IMR-90 (cell line): ENCODE measurements at regions not wholly inside any gene's neighbourhood (a gene's known extent, or its start where the extent isn't known, plus 50 kb on each side); places are given as distances from the start of the nearest gene placed in this dataset.

ENCODE experiments used
- ATAC-seq: fragments of 200-7000 bp; cut with Tn5 transposase; 2 replicates; pipeline ENCODE4 v1.9.1; 2020; ENCODE audit warnings: low read depth, mild to moderate bottlenecking, moderate library complexity
- BruUV-seq: library from RNA; stranded (reverse); fragments of 400-500 nt; replicated peaks from 2 replicates; lab custom pipeline; 2021; lab: Mats Ljungman, UMichigan
- CTCF ChIA-PET: fragments of 300-600 bp; formaldehyde crosslinking; extraction: SDS; loops from one replicate; lab custom pipeline; 2021; ENCODE audit warnings: antibody characterized with exemption; lab: Yijun Ruan, JAX
- POLR2A ChIA-PET: fragments of 300-600 bp; sonication (Branson Sonifier 250); formaldehyde crosslinking; loops from one replicate; lab custom pipeline; 2022; ENCODE audit warnings: antibody characterized with exemption; ENCODE audit not compliant: unreplicated experiment; lab: Charles Lee
- DNase-seq: peaks from one replicate; pipeline ENCODE4 v3.0.0; 2013
- H2AFZ ChIP-seq: replicated peaks from 2 replicates; pipeline ENCODE3; 2013; ENCODE audit warnings: low read length, mild to moderate bottlenecking; ENCODE audit not compliant: poor library complexity
- H2AK5ac ChIP-seq: 2 replicates; pipeline ENCODE4 v1.6.1; 2013; ENCODE audit warnings: low read depth, low read length, inconsistent platforms
- H2AK9ac ChIP-seq: replicated peaks from 2 replicates; pipeline ENCODE3; 2013; ENCODE audit warnings: mild to moderate bottlenecking, low read depth, low read length, moderate library complexity; ENCODE audit not compliant: poor library complexity
- H2BK120ac ChIP-seq: 2 replicates; pipeline ENCODE4 v1.6.1; 2013; ENCODE audit warnings: low read depth, low read length, inconsistent platforms
- H2BK15ac ChIP-seq: 3 replicates; pipeline ENCODE4 v1.6.1; 2013; ENCODE audit warnings: low read depth, low read length, inconsistent platforms
- H2BK20ac ChIP-seq: 2 replicates; pipeline ENCODE4 v1.6.1; 2013; ENCODE audit warnings: low read depth, mild to moderate bottlenecking, inconsistent platforms, low read length, moderate library complexity
- H2BK5ac ChIP-seq: 2 replicates; pipeline ENCODE4 v1.6.1; 2013; ENCODE audit warnings: mild to moderate bottlenecking, low read depth, low read length, inconsistent platforms; ENCODE audit not compliant: poor library complexity, severe bottlenecking
- H3K14ac ChIP-seq: replicated peaks from 2 replicates; pipeline ENCODE4 v1.6.1; 2013; ENCODE audit warnings: low read depth, low read length, inconsistent platforms
- H3K18ac ChIP-seq: 2 replicates; pipeline ENCODE4 v1.6.1; 2013; ENCODE audit warnings: low read depth, low read length, control low read depth
- H3K23ac ChIP-seq: 2 replicates; pipeline ENCODE4 v1.6.1; 2013; ENCODE audit warnings: low read depth, low read length, inconsistent platforms
- H3K27ac ChIP-seq: 2 replicates; pipeline ENCODE4 v1.5.1; 2013; ENCODE audit warnings: mild to moderate bottlenecking, control low read depth, low read length; ENCODE audit not compliant: insufficient read depth
- H3K27me3 ChIP-seq: 2 replicates; pipeline ENCODE4 v1.6.1; 2013; ENCODE audit warnings: low read length; ENCODE audit not compliant: control insufficient read depth, insufficient read depth
- H3K36me3 ChIP-seq: 2 replicates; pipeline ENCODE4 v1.6.1; 2013; ENCODE audit warnings: low read length, mixed read lengths; ENCODE audit not compliant: control insufficient read depth, insufficient read depth
- H3K4ac ChIP-seq: 2 replicates; pipeline ENCODE4 v1.6.1; 2013; ENCODE audit warnings: low read depth, low read length, inconsistent platforms
- H3K4me1 ChIP-seq: 2 replicates; pipeline ENCODE4 v1.6.1; 2013; ENCODE audit warnings: low read length, mixed read lengths; ENCODE audit not compliant: control insufficient read depth, insufficient read depth
- H3K4me2 ChIP-seq: 2 replicates; pipeline ENCODE4 v1.6.1; 2013; ENCODE audit warnings: low read depth, mild to moderate bottlenecking, control low read depth, low read length, moderate library complexity
- H3K4me3 ChIP-seq: 2 replicates; pipeline ENCODE4 v1.5.1; 2013; ENCODE audit warnings: low read depth, mild to moderate bottlenecking, control low read depth, low read length, moderate library complexity; ENCODE audit not compliant: insufficient read depth
- H3K56ac ChIP-seq: 2 replicates; pipeline ENCODE4 v1.6.1; 2013; ENCODE audit warnings: low read length, inconsistent platforms; ENCODE audit not compliant: insufficient read depth; ENCODE audit errors: extremely low read depth
- H3K79me1 ChIP-seq, 2 experiments: 2 replicates each; pipeline ENCODE4 v1.6.1; 2013; ENCODE audit warnings: low read length in 2 of 2, inconsistent platforms in 1 of 2, low read depth in 1 of 2
- H3K9ac ChIP-seq: 2 replicates; pipeline ENCODE4 v1.6.1; 2013; ENCODE audit warnings: low read depth, low read length, control low read depth
- H3K9me1 ChIP-seq: 2 replicates; pipeline ENCODE4 v1.6.1; 2013; ENCODE audit warnings: low read length, inconsistent platforms; ENCODE audit not compliant: insufficient read depth
- H3K9me3 ChIP-seq: 2 replicates; pipeline ENCODE4 v1.6.1; 2013; ENCODE audit warnings: low read length; ENCODE audit not compliant: control insufficient read depth, insufficient read depth
- H4K20me1 ChIP-seq: 2 replicates; pipeline ENCODE4 v1.6.1; 2013; ENCODE audit warnings: low read length, inconsistent platforms; ENCODE audit not compliant: insufficient read depth
- H4K5ac ChIP-seq: 2 replicates; pipeline ENCODE4 v1.6.1; 2013; ENCODE audit warnings: mild to moderate bottlenecking, low read depth, low read length, control low read depth
- H4K8ac ChIP-seq, 2 experiments: 2 replicates each; pipeline ENCODE4 v1.6.1; 2013; ENCODE audit warnings: low read depth in 2 of 2, low read length in 2 of 2, control low read depth in 1 of 2, inconsistent platforms in 1 of 2
- H4K91ac ChIP-seq: 2 replicates; pipeline ENCODE4 v1.6.1; 2013; ENCODE audit warnings: low read depth, low read length, inconsistent platforms; ENCODE audit not compliant: insufficient read depth
- BHLHE40 ChIP-seq: fragments of 150-350 bp; IDR thresholded peaks from 2 replicates; pipeline ENCODE4 v1.6.1; 2016; ENCODE audit warnings: mild to moderate bottlenecking, low read depth, low read length
- CEBPB ChIP-seq: IDR thresholded peaks from 2 replicates; pipeline ENCODE4 v1.6.1; 2012; ENCODE audit warnings: low read depth, low read length, improper control_type of control experiment
- CHD1 ChIP-seq: IDR thresholded peaks from 2 replicates; pipeline ENCODE4 v1.6.1; 2012; ENCODE audit warnings: low read depth, low read length, improper control_type of control experiment
- FOS ChIP-seq: fragments of 150-350 bp; IDR thresholded peaks from 2 replicates; pipeline ENCODE4 v1.6.1; 2016; ENCODE audit warnings: low read depth, low read length
- MAFK ChIP-seq: IDR thresholded peaks from 2 replicates; pipeline ENCODE4 v1.6.1; 2012; ENCODE audit warnings: low read depth, low read length, improper control_type of control experiment
- MAZ ChIP-seq: IDR thresholded peaks from 2 replicates; pipeline ENCODE4 v1.6.1; 2012; ENCODE audit warnings: low read depth, mild to moderate bottlenecking, low read length, improper control_type of control experiment, moderate library complexity, borderline replicate concordance
- MXI1 ChIP-seq: IDR thresholded peaks from 2 replicates; pipeline ENCODE4 v1.6.1; 2012; ENCODE audit warnings: low read depth, mild to moderate bottlenecking, low read length, moderate library complexity, borderline replicate concordance
- NFE2L2 ChIP-seq: fragments of 150-350 bp; IDR thresholded peaks from 2 replicates; pipeline ENCODE4 v1.6.1; 2016; ENCODE audit warnings: low read depth, mild to moderate bottlenecking, low read length
- POLR2A ChIP-seq: IDR thresholded peaks from 2 replicates; pipeline ENCODE4 v1.6.1; 2012; ENCODE audit warnings: mild to moderate bottlenecking, low read depth, low read length
- RAD21 ChIP-seq: IDR thresholded peaks from 2 replicates; pipeline ENCODE4 v1.6.1; 2012; ENCODE audit warnings: low read length, improper control_type of control experiment
- RCOR1 ChIP-seq: IDR thresholded peaks from 2 replicates; pipeline ENCODE4 v1.6.1; 2012; ENCODE audit warnings: mild to moderate bottlenecking, low read length, improper control_type of control experiment; ENCODE audit not compliant: insufficient replicate concordance
- RFX5 ChIP-seq: IDR thresholded peaks from 2 replicates; pipeline ENCODE4 v1.8.0; 2012; ENCODE audit warnings: low read depth, mild to moderate bottlenecking, low read length, moderate library complexity
- SMC3 ChIP-seq: fragments of 150-350 bp; IDR thresholded peaks from 2 replicates; pipeline ENCODE4 v1.6.1; 2016; ENCODE audit warnings: low read depth, mild to moderate bottlenecking, antibody characterized with exemption, low read length, moderate library complexity
- dilution Hi-C: fragments of 300-500 bp; cut with HindIII; formaldehyde crosslinking; loops from one replicate; pipeline ENCODE4 v1.14.3; 2018; ENCODE audit warnings: low sequenced_read_pairs; ENCODE audit not compliant: unreplicated experiment
- in situ Hi-C: fragments of 300-500 bp; cut with MboI; formaldehyde crosslinking; loops from 3 replicates; pipeline ENCODE4 v1.14.3; 2019; ENCODE audit warnings: low sequenced_read_pairs, inconsistent platforms, mixed read lengths
- intact Hi-C: fragments of 100-400 bp; cut with micrococcal nuclease; formaldehyde crosslinking; loops from 2 replicates; pipeline ENCODE4 v1.10.0; 2022
- TF ChIP-seq, protein P1 (sequence below): fragments of 150-350 bp; IDR thresholded peaks from 2 replicates; pipeline ENCODE4 v1.6.1; 2017; ENCODE audit warnings: mild to moderate bottlenecking, antibody characterized with exemption, low read length, low read depth
- TF ChIP-seq, protein P2 (sequence below): fragments of 150-350 bp; IDR thresholded peaks from 2 replicates; pipeline ENCODE4 v1.6.1; 2016; ENCODE audit warnings: low read depth, mild to moderate bottlenecking, low read length, moderate library complexity, borderline replicate concordance

DNA sequence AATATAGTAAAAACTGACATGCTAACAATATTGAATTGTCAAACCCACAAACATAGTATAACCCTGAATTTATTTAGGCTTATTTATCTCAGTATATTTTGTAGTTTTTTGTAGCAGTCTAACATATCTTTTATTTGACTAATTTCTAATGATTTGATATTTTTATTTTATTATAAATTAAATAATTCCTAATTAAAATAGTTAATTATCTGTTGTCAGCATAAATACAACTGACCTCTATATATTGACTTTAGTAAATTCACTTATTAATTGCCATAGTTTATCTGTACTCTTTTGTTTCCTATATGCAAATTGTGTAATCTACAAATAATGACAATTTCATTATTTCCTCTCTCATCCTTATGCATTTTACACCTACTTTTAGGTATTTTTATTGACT, 215.1 kb upstream of the KIF2A start:
- Histone ChIP-seq H3K9me3 (no peaks in the 10 kb centered on the region), H4K5ac (no peak overlapping the region), H3K79me1 (no peaks in the 10 kb centered on the region), H2BK5ac (no peak overlapping the region), H4K8ac (no peak overlapping the region), H2AK5ac (no peak overlapping the region), H2BK20ac (no peak overlapping the region), H3K9ac (no peak overlapping the region), H3K14ac (no peak overlapping the region), H3K18ac (no peak overlapping the region), H3K4me2 (no peak overlapping the region), H3K56ac (no peak overlapping the region), H3K23ac (no peak overlapping the region), H3K9me1 (no peaks in the 10 kb centered on the region), H3K4me1 (no peaks in the 10 kb centered on the region), H4K20me1 (no peaks in the 10 kb centered on the region), H4K91ac (no peak overlapping the region), H3K27me3 (no peaks in the 10 kb centered on the region), H3K36me3 (no peaks in the 10 kb centered on the region), H2AFZ (no peak overlapping the region), H2BK15ac (no peak overlapping the region), H3K4ac (no peak overlapping the region), H3K27ac (no peak overlapping the region), H2BK120ac (no peak overlapping the region), H3K4me3 (no peak overlapping the region), H2AK9ac (no peak overlapping the region)
- ATAC-seq (no peak), DNase-seq (no peak)
- BruUV-seq: no TSS peak
- in situ Hi-C loops (no loop called here), dilution Hi-C loops (no loop called here), intact Hi-C loops (no loop called here)
- ChIA-PET CTCF (no interaction called here), POLR2A (no interaction called here)
- TF ChIP-seq RAD21 (no peak), FOS (no peak), RCOR1 (no peak), NFE2L2 (no peak), POLR2A (no peak), MAZ (no peak), SMC3 (no peak), MXI1 (no peak), CEBPB (no peak), CHD1 (no peak), RFX5 (no peak), BHLHE40 (no peak), MAFK (no peak)
- TF ChIP-seq, protein P1, sequence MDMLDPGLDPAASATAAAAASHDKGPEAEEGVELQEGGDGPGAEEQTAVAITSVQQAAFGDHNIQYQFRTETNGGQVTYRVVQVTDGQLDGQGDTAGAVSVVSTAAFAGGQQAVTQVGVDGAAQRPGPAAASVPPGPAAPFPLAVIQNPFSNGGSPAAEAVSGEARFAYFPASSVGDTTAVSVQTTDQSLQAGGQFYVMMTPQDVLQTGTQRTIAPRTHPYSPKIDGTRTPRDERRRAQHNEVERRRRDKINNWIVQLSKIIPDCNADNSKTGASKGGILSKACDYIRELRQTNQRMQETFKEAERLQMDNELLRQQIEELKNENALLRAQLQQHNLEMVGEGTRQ: no peak
- TF ChIP-seq, protein P2, sequence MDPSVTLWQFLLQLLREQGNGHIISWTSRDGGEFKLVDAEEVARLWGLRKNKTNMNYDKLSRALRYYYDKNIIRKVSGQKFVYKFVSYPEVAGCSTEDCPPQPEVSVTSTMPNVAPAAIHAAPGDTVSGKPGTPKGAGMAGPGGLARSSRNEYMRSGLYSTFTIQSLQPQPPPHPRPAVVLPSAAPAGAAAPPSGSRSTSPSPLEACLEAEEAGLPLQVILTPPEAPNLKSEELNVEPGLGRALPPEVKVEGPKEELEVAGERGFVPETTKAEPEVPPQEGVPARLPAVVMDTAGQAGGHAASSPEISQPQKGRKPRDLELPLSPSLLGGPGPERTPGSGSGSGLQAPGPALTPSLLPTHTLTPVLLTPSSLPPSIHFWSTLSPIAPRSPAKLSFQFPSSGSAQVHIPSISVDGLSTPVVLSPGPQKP: no peak
